ENCODE measurements at regions not wholly inside any gene's neighbourhood (a gene's known extent, or its start where the extent isn't known, plus 50 kb on each side); places are given as distances from the start of the nearest gene placed in this dataset.

GRCh38 chr12:23259558-23259957, 634.6 kb downstream of the ETNK1 start:
- TF ChIP-seq POLR2A (IDR thresholded peaks at IDR 0.05; ENCODE audit: low read depth, low read length) (no peak), CREM (IDR thresholded peaks at IDR 0.05; ENCODE audit: low read depth) (no peak), TBL1XR1 (IDR thresholded peaks at IDR 0.05; ENCODE audit: low read depth, low read length) (no peak), POLR2AphosphoS5 (IDR thresholded peaks at IDR 0.05; ENCODE audit: low read length) (no peak), CHD1 (IDR thresholded peaks at IDR 0.05; ENCODE audit: low read depth, low read length) (no peak), BRCA1 (IDR thresholded peaks at IDR 0.05; ENCODE audit: low read depth, low read length) (no peak), EP300 (IDR thresholded peaks at IDR 0.05; ENCODE audit: borderline replicate concordance in 1 of 2, control insufficient read depth in 1 of 2, low read depth in 2 of 2, low read length in 2 of 2) (no peak), FOXK2 (IDR thresholded peaks at IDR 0.05) (no peak)
- TF ChIP-seq, protein P1, sequence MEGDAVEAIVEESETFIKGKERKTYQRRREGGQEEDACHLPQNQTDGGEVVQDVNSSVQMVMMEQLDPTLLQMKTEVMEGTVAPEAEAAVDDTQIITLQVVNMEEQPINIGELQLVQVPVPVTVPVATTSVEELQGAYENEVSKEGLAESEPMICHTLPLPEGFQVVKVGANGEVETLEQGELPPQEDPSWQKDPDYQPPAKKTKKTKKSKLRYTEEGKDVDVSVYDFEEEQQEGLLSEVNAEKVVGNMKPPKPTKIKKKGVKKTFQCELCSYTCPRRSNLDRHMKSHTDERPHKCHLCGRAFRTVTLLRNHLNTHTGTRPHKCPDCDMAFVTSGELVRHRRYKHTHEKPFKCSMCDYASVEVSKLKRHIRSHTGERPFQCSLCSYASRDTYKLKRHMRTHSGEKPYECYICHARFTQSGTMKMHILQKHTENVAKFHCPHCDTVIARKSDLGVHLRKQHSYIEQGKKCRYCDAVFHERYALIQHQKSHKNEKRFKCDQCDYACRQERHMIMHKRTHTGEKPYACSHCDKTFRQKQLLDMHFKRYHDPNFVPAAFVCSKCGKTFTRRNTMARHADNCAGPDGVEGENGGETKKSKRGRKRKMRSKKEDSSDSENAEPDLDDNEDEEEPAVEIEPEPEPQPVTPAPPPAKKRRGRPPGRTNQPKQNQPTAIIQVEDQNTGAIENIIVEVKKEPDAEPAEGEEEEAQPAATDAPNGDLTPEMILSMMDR (IDR thresholded peaks at IDR 0.05 in 2 of 3, conservative IDR thresholded peaks at IDR 0.05 in 1 of 3; ENCODE audit: control insufficient read depth in 2 of 3, extremely low read depth in 1 of 3, insufficient read depth in 1 of 3, low read depth in 3 of 3, low read length in 3 of 3), result no peak
- TF ChIP-seq, protein P2, sequence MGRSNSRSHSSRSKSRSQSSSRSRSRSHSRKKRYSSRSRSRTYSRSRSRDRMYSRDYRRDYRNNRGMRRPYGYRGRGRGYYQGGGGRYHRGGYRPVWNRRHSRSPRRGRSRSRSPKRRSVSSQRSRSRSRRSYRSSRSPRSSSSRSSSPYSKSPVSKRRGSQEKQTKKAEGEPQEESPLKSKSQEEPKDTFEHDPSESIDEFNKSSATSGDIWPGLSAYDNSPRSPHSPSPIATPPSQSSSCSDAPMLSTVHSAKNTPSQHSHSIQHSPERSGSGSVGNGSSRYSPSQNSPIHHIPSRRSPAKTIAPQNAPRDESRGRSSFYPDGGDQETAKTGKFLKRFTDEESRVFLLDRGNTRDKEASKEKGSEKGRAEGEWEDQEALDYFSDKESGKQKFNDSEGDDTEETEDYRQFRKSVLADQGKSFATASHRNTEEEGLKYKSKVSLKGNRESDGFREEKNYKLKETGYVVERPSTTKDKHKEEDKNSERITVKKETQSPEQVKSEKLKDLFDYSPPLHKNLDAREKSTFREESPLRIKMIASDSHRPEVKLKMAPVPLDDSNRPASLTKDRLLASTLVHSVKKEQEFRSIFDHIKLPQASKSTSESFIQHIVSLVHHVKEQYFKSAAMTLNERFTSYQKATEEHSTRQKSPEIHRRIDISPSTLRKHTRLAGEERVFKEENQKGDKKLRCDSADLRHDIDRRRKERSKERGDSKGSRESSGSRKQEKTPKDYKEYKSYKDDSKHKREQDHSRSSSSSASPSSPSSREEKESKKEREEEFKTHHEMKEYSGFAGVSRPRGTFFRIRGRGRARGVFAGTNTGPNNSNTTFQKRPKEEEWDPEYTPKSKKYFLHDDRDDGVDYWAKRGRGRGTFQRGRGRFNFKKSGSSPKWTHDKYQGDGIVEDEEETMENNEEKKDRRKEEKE (IDR thresholded peaks at IDR 0.05), result no peak
